ENCODE measurements at regions not wholly inside any gene's neighbourhood (a gene's known extent, or its start where the extent isn't known, plus 50 kb on each side); places are given as distances from the start of the nearest gene placed in this dataset.

DNA sequence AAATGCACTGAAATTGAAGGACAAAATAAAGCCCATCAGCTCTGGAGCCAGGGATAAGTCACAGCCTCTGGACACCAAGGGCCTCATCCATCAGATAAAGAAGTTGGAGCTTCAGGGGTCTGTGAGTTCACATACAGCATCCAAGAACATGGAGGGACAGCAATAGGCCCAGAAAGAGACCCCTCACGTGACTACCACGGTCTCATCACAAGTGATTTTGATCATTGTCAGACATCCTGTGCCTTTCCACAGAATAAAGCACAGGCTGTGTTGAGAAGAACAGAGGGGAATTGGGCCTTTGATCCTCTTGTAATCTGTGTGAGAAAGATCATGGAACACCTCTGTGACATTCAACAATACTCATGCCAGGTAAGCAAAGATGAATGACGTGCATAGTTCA is 65.2 kb upstream of the CTAGE1 start:
- TF ChIP-seq, protein P1, sequence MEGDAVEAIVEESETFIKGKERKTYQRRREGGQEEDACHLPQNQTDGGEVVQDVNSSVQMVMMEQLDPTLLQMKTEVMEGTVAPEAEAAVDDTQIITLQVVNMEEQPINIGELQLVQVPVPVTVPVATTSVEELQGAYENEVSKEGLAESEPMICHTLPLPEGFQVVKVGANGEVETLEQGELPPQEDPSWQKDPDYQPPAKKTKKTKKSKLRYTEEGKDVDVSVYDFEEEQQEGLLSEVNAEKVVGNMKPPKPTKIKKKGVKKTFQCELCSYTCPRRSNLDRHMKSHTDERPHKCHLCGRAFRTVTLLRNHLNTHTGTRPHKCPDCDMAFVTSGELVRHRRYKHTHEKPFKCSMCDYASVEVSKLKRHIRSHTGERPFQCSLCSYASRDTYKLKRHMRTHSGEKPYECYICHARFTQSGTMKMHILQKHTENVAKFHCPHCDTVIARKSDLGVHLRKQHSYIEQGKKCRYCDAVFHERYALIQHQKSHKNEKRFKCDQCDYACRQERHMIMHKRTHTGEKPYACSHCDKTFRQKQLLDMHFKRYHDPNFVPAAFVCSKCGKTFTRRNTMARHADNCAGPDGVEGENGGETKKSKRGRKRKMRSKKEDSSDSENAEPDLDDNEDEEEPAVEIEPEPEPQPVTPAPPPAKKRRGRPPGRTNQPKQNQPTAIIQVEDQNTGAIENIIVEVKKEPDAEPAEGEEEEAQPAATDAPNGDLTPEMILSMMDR (IDR thresholded peaks at IDR 0.05; ENCODE audit: insufficient read depth, low read length, poor library complexity, severe bottlenecking) = no peak
- TF ChIP-seq EZH2phosphoT487 (conservative IDR thresholded peaks at IDR 0.05; ENCODE audit: low read length) = no peak
